Neural progenitor cell (in vitro differentiated cells): ENCODE measurements at regions not wholly inside any gene's neighbourhood (a gene's known extent, or its start where the extent isn't known, plus 50 kb on each side); places are given as distances from the start of the nearest gene placed in this dataset.

Experiments
- EZH2 ChIP-seq: fragments of 200-600 bp; sonication (generic); IDR thresholded peaks from 2 replicates; pipeline ENCODE4 v1.6.1; 2017; ENCODE audit warnings: antibody characterized with exemption, mild to moderate bottlenecking, moderate library complexity
- TF ChIP-seq, protein P1 (sequence below): fragments of 200-600 bp; sonication (generic); IDR thresholded peaks from 2 replicates; pipeline ENCODE4 v1.5.1; 2017; ENCODE audit warnings: antibody characterized with exemption, mild to moderate bottlenecking

DNA sequence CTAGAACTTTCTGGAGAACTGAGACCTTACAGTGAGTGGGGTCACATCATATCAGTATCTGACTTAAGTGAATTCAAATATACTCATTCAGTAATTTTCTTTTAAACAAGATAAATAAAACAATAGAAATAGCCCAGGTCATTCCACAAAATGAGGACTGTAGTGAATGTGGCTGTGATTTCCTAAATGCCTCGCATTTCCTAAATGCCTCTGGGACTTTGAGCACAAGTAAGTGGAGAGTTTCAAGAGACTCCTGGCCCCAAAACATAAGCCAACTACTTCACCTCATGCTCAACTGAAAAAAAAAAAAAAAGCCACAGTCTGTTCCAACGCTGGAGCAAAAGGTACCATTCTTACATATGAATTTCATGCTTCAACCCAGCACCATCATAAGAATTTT, 81.5 kb downstream of the ZNF281 start:
- TF ChIP-seq, protein P1, sequence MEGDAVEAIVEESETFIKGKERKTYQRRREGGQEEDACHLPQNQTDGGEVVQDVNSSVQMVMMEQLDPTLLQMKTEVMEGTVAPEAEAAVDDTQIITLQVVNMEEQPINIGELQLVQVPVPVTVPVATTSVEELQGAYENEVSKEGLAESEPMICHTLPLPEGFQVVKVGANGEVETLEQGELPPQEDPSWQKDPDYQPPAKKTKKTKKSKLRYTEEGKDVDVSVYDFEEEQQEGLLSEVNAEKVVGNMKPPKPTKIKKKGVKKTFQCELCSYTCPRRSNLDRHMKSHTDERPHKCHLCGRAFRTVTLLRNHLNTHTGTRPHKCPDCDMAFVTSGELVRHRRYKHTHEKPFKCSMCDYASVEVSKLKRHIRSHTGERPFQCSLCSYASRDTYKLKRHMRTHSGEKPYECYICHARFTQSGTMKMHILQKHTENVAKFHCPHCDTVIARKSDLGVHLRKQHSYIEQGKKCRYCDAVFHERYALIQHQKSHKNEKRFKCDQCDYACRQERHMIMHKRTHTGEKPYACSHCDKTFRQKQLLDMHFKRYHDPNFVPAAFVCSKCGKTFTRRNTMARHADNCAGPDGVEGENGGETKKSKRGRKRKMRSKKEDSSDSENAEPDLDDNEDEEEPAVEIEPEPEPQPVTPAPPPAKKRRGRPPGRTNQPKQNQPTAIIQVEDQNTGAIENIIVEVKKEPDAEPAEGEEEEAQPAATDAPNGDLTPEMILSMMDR: no peak
- no peak for TF ChIP-seq EZH2
